GM12878 (cell line): ENCODE measurements at regions not wholly inside any gene's neighbourhood (a gene's known extent, or its start where the extent isn't known, plus 50 kb on each side); places are given as distances from the start of the nearest gene placed in this dataset.

Experiments
- ATAC-seq: fragments of 200-7000 bp; cut with Tn5 transposase; 3 replicates; pipeline ENCODE4 v1.9.1; 2020; ENCODE audit warnings: mild to moderate bottlenecking, moderate library complexity
- BruUV-seq: library from RNA; stranded (reverse); fragments of 400-500 nt; replicated peaks from 2 replicates; lab custom pipeline; 2021; lab: Mats Ljungman, UMichigan
- CTCF ChIA-PET: fragments of 300-600 bp; sonication (Branson Sonifier 250); formaldehyde crosslinking; extraction: SDS; loops from one replicate; lab custom pipeline; 2021; ENCODE audit warnings: inconsistent platforms; lab: Yijun Ruan, JAX
- POLR2A ChIA-PET: fragments of 350-600 bp; formaldehyde crosslinking; extraction: SDS; loops from one replicate; lab custom pipeline; 2021; ENCODE audit warnings: inconsistent platforms; lab: Charles Lee
- RAD21 ChIA-PET: fragments of 300-600 bp; sonication (Branson Sonifier 250); formaldehyde crosslinking; loops from one replicate; lab custom pipeline; 2023; ENCODE audit warnings: antibody characterized with exemption; ENCODE audit not compliant: unreplicated experiment; lab: Charles Lee
- SMC1A ChIA-PET: fragments of 300-600 bp; sonication (Branson Sonifier 250); formaldehyde crosslinking; loops from one replicate; lab custom pipeline; 2023; ENCODE audit not compliant: unreplicated experiment, uncharacterized antibody; lab: Charles Lee
- DNase-seq: peaks from one replicate; pipeline ENCODE4 v3.0.0-alpha.2; 2011; ENCODE audit warnings: low read depth, low spot score
- FAIRE-seq: peaks from 3 replicates; lab custom pipeline; 2011; peaks lifted over from hg19 to GRCh38; lab: Jason Lieb, UNC
- H2AFZ ChIP-seq: 2 replicates; pipeline ENCODE4 v1.6.0; 2011; ENCODE audit warnings: low read depth, low read length, control low read depth; ENCODE audit not compliant: control insufficient read depth
- H3K27ac ChIP-seq: 2 replicates; pipeline ENCODE4 v1.5.1; 2011; ENCODE audit warnings: control low read depth; ENCODE audit not compliant: control insufficient read depth, insufficient read depth
- H3K27me3 ChIP-seq, 2 experiments: replicated peaks in 1 of 2; 2 replicates each; pipeline versions ENCODE4 v1.6.0 to v1.6.1; 2011; ENCODE audit warnings: low read length in 1 of 2; ENCODE audit not compliant: control insufficient read depth in 2 of 2, insufficient read depth in 2 of 2
- H3K36me3 ChIP-seq, 2 experiments: 2 replicates each; pipeline ENCODE4 v1.5.1; 2011; ENCODE audit warnings: low read length in 1 of 2; ENCODE audit not compliant: control insufficient read depth in 2 of 2, insufficient read depth in 2 of 2
- H3K4me1 ChIP-seq: 2 replicates; pipeline ENCODE4 v1.6.1; 2011; ENCODE audit warnings: mild to moderate bottlenecking, low read length, moderate library complexity, mixed read lengths; ENCODE audit not compliant: control insufficient read depth, insufficient read depth
- H3K4me2 ChIP-seq: 2 replicates; pipeline ENCODE4 v1.6.0; 2011; ENCODE audit warnings: control low read depth; ENCODE audit not compliant: control insufficient read depth, insufficient read depth
- H3K4me3 ChIP-seq: fragments of 200-600 bp; sonication (generic); 2 replicates; pipeline ENCODE4 v1.5.1; 2016
- H3K79me2 ChIP-seq: 2 replicates; pipeline ENCODE4 v1.6.0; 2011; ENCODE audit warnings: low read length; ENCODE audit not compliant: control insufficient read depth, insufficient read depth
- H3K9ac ChIP-seq: 2 replicates; pipeline ENCODE4 v1.8.0; 2011; ENCODE audit warnings: low read length, control low read depth, mixed read lengths; ENCODE audit not compliant: control insufficient read depth, insufficient read depth
- H3K9me3 ChIP-seq: replicated peaks from 3 replicates; pipeline ENCODE4 v1.5.1; 2011; ENCODE audit warnings: mild to moderate bottlenecking, low read length; ENCODE audit not compliant: control insufficient read depth, insufficient read depth
- H4K20me1 ChIP-seq: 2 replicates; pipeline ENCODE4 v1.6.0; 2011; ENCODE audit not compliant: control insufficient read depth, insufficient read depth
- DPF2 ChIP-seq: fragments of 450-650 bp; IDR thresholded peaks from 2 replicates; pipeline ENCODE4 v1.6.1; 2017; ENCODE audit warnings: mild to moderate bottlenecking
- GABPA ChIP-seq: IDR thresholded peaks from 2 replicates; pipeline ENCODE4 v1.6.1; 2014; ENCODE audit warnings: antibody characterized with exemption, low read depth, mild to moderate bottlenecking, inconsistent platforms
- HCFC1 ChIP-seq: fragments of 150-350 bp; IDR thresholded peaks from 2 replicates; pipeline ENCODE4 v1.6.1; 2014; ENCODE audit warnings: low read length
- HDGF ChIP-seq: fragments of 450-650 bp; IDR thresholded peaks from 2 replicates; pipeline ENCODE4 v1.6.1; 2016; ENCODE audit warnings: antibody characterized with exemption
- IRF5 ChIP-seq: fragments of 450-650 bp; IDR thresholded peaks from 2 replicates; pipeline ENCODE4 v1.6.1; 2017; ENCODE audit warnings: borderline replicate concordance
- POLR2AphosphoS2 ChIP-seq: IDR thresholded peaks from 2 replicates; pipeline ENCODE4 v1.6.1; 2011; ENCODE audit warnings: low read depth, mild to moderate bottlenecking, low read length, improper control_type of control experiment, moderate library complexity
- RELB ChIP-seq: fragments of 450-650 bp; IDR thresholded peaks from 2 replicates; pipeline ENCODE4 v1.6.1; 2017; ENCODE audit warnings: low read depth, mild to moderate bottlenecking, moderate library complexity
- SMARCA5 ChIP-seq: fragments of 450-650 bp; IDR thresholded peaks from 2 replicates; pipeline ENCODE4 v1.6.1; 2017; ENCODE audit warnings: mild to moderate bottlenecking
- SUPT20H ChIP-seq: IDR thresholded peaks from 2 replicates; pipeline ENCODE4 v1.6.1; 2011; ENCODE audit warnings: low read depth, mild to moderate bottlenecking, low read length, moderate library complexity, borderline replicate concordance; ENCODE audit not compliant: control insufficient read depth
- USF1 ChIP-seq: IDR thresholded peaks from 2 replicates; pipeline ENCODE4 v1.6.1; 2011; ENCODE audit warnings: borderline replicate concordance, low read depth, mild to moderate bottlenecking, moderate library complexity, mixed read lengths, low read length; ENCODE audit not compliant: insufficient read depth; ENCODE audit errors: extremely low read length
- YY1 ChIP-seq: IDR thresholded peaks from 2 replicates; pipeline ENCODE4 v1.6.1; 2011; ENCODE audit warnings: low read depth, mild to moderate bottlenecking, low read length
- WGBS: methylation state at CpG from one replicate; pipeline ENCODE4 v1.1.6; 2016; ENCODE audit warnings: low lambda C conversion rate; ENCODE audit not compliant: insufficient replicate concordance, insufficient coverage; ENCODE audit errors: missing lambda C conversion rate; 5-methylcytosine and 5-hydroxymethylcytosine counted together
- in situ Hi-C: fragments of 300-500 bp; cut with MboI; formaldehyde crosslinking; loops from 9 replicates; pipeline ENCODE4 v1.14.3; 2018; ENCODE audit warnings: mixed read lengths
- intact Hi-C: fragments of 100-400 bp; cut with micrococcal nuclease; formaldehyde crosslinking; loops from one replicate; pipeline ENCODE4 v1.14.2; 2022; ENCODE audit not compliant: unreplicated experiment

GRCh38 chr5:17832949-17833745 is 198.9 kb downstream of the TAF11L14 start:
- Histone ChIP-seq H3K4me3 (no peak overlapping the region), H2AFZ (no peak overlapping the region), H3K27ac (no peak overlapping the region), H3K9ac (no peak overlapping the region), H3K36me3 (no peaks in the 10 kb centered on the region), H3K4me1 (no peaks in the 10 kb centered on the region), H3K27me3 (no peaks in the 10 kb centered on the region), H3K79me2 (no peaks in the 10 kb centered on the region), H4K20me1 (no peaks in the 10 kb centered on the region), H3K4me2 (no peak overlapping the region), H3K9me3 (no peaks in the 10 kb centered on the region)
- ChIA-PET SMC1A (interaction anchor here (0.6 kb wide), 1 partner anchor 395 kb away, joined by 3 read pairs; no protein-coding TSS in a partner anchor), POLR2A (no interaction called here), CTCF (no interaction called here), RAD21 (no interaction called here)
- WGBS = 12% methylated on average over 5 of the region's 5 CpGs
- TF ChIP-seq SUPT20H (no peak), POLR2AphosphoS2 (no peak)
- no peak for DNase-seq
- intact Hi-C loops (no loop called here), in situ Hi-C loops (no loop called here)
- no TSS peak for BruUV-seq
- FAIRE-seq = no peak
- ATAC-seq = no peak

GRCh38 chr5:17837757-17838156 is 203.5 kb downstream of the TAF11L14 start:
- intact Hi-C loops (no loop called here), in situ Hi-C loops (no loop called here)
- Histone ChIP-seq H3K4me1 (no peaks in the 10 kb centered on the region), H2AFZ (no peak overlapping the region), H3K27me3 (no peaks in the 10 kb centered on the region), H3K36me3 (no peaks in the 10 kb centered on the region), H3K27ac (no peak overlapping the region), H3K9ac (no peak overlapping the region), H3K4me2 (no peak overlapping the region), H3K9me3 (no peaks in the 10 kb centered on the region), H4K20me1 (no peaks in the 10 kb centered on the region), H3K79me2 (no peaks in the 10 kb centered on the region), H3K4me3 (no peak overlapping the region)
- CTCF ChIA-PET = no interaction called here
- SMC1A ChIA-PET = no interaction called here
- DNase-seq (no peak), FAIRE-seq (no peak), ATAC-seq (no peak)
- RAD21 ChIA-PET = no interaction called here
- POLR2A ChIA-PET = no interaction called here
- WGBS = 23% methylated on average over 2 of the region's 2 CpGs
- no TSS peak for BruUV-seq
- TF ChIP-seq IRF5 (no peak), HDGF (no peak), DPF2 (no peak), SMARCA5 (no peak), RELB (no peak), YY1 (no peak), GABPA (no peak), USF1 (no peak), HCFC1 (no peak)
